H9 (cell line): ENCODE measurements at regions not wholly inside any gene's neighbourhood (a gene's known extent, or its start where the extent isn't known, plus 50 kb on each side); places are given as distances from the start of the nearest gene placed in this dataset.

Source experiments
- DNase-seq: peaks from one replicate; pipeline ENCODE4 v3.0.0-alpha.2; 2017
- H2AFZ ChIP-seq: one replicate; pipeline ENCODE4 v1.6.1; 2013; ENCODE audit warnings: mild to moderate bottlenecking, low read length, control low read depth, moderate library complexity
- H2AK5ac ChIP-seq: 2 replicates; pipeline ENCODE4 v1.6.1; 2013; ENCODE audit warnings: low read length, control low read depth, mixed read lengths; ENCODE audit not compliant: insufficient read length
- H2BK120ac ChIP-seq: one replicate; pipeline ENCODE4 v1.6.1; 2013; ENCODE audit warnings: low read depth, mild to moderate bottlenecking, low read length, control low read depth, inconsistent platforms; ENCODE audit not compliant: poor library complexity, severe bottlenecking
- H2BK12ac ChIP-seq: 2 replicates; pipeline ENCODE4 v1.6.1; 2013; ENCODE audit warnings: low read length, control low read depth, mixed read lengths, low read depth; ENCODE audit not compliant: insufficient read length
- H2BK15ac ChIP-seq: 2 replicates; pipeline ENCODE4 v1.6.1; 2013; ENCODE audit warnings: low read depth, low read length, control low read depth
- H2BK20ac ChIP-seq: one replicate; pipeline ENCODE4 v1.6.1; 2013; ENCODE audit warnings: low read depth, mild to moderate bottlenecking, low read length, control low read depth, inconsistent platforms; ENCODE audit not compliant: poor library complexity, severe bottlenecking
- H2BK5ac ChIP-seq: 2 replicates; pipeline ENCODE4 v1.6.1; 2013; ENCODE audit warnings: low read length, control low read depth, mixed read lengths; ENCODE audit not compliant: insufficient read length
- H3K14ac ChIP-seq: 2 replicates; pipeline ENCODE4 v1.6.1; 2013; ENCODE audit warnings: low read length, control low read depth; ENCODE audit not compliant: insufficient read depth
- H3K18ac ChIP-seq: 2 replicates; pipeline ENCODE4 v1.6.1; 2013; ENCODE audit warnings: low read depth, mild to moderate bottlenecking, mixed read lengths, low read length, control low read depth; ENCODE audit not compliant: insufficient read length
- H3K23ac ChIP-seq: 2 replicates; pipeline ENCODE4 v1.6.1; 2013; ENCODE audit warnings: low read length, control low read depth, mixed read lengths, low read depth; ENCODE audit not compliant: insufficient read length
- H3K23me2 ChIP-seq: 2 replicates; pipeline ENCODE4 v1.6.1; 2013; ENCODE audit warnings: low read depth, mild to moderate bottlenecking, mixed read lengths, low read length, control low read depth; ENCODE audit not compliant: insufficient read length, poor library complexity, severe bottlenecking
- H3K27ac ChIP-seq: 2 replicates; pipeline ENCODE4 v1.5.1; 2013; ENCODE audit warnings: low read length, control low read depth, mixed read lengths, low read depth; ENCODE audit not compliant: insufficient read length
- H3K27me3 ChIP-seq: 2 replicates; pipeline ENCODE4 v1.6.1; 2013; ENCODE audit warnings: low read length, control low read depth, inconsistent platforms; ENCODE audit not compliant: insufficient read depth
- H3K4ac ChIP-seq: 2 replicates; pipeline ENCODE4 v1.6.1; 2013; ENCODE audit warnings: low read depth, mild to moderate bottlenecking, control low read depth, inconsistent platforms, low read length, moderate library complexity
- H3K4me1 ChIP-seq: 2 replicates; pipeline ENCODE4 v1.6.1; 2013; ENCODE audit warnings: low read length, control low read depth, inconsistent platforms; ENCODE audit not compliant: insufficient read depth
- H3K4me2 ChIP-seq: 2 replicates; pipeline ENCODE4 v1.6.1; 2013; ENCODE audit warnings: low read length, control low read depth, mixed read lengths; ENCODE audit not compliant: insufficient read length, insufficient read depth
- H3K56ac ChIP-seq: 2 replicates; pipeline ENCODE4 v1.6.1; 2013; ENCODE audit warnings: low read depth, mild to moderate bottlenecking, mixed read lengths, low read length, control low read depth; ENCODE audit not compliant: insufficient read length
- H3K79me1 ChIP-seq: 2 replicates; pipeline ENCODE4 v1.6.1; 2013; ENCODE audit warnings: low read depth, mild to moderate bottlenecking, moderate library complexity, low read length, control low read depth, inconsistent platforms; ENCODE audit not compliant: insufficient read depth, poor library complexity, severe bottlenecking
- H3K79me2 ChIP-seq: 2 replicates; pipeline ENCODE4 v1.6.1; 2013; ENCODE audit warnings: low read length, control low read depth, inconsistent platforms; ENCODE audit not compliant: insufficient read depth
- H3K9ac ChIP-seq: 2 replicates; pipeline ENCODE4 v1.6.1; 2013; ENCODE audit warnings: low read length, control low read depth, mixed read lengths; ENCODE audit not compliant: insufficient read length; ENCODE audit errors: extremely low read depth
- H3K9me3 ChIP-seq: one replicate; pipeline ENCODE4 v1.6.1; 2013; ENCODE audit warnings: low read depth, low read length, inconsistent platforms; ENCODE audit not compliant: control insufficient read depth
- H3T11ph ChIP-seq: one replicate; pipeline ENCODE4 v1.6.1; 2013; ENCODE audit warnings: mild to moderate bottlenecking, low read length, control low read depth, inconsistent platforms
- H4K20me1 ChIP-seq: one replicate; pipeline ENCODE4 v1.6.1; 2013; ENCODE audit not compliant: control insufficient read depth, insufficient read length, insufficient read depth
- H4K5ac ChIP-seq: 2 replicates; pipeline ENCODE4 v1.6.1; 2013; ENCODE audit warnings: low read depth, mild to moderate bottlenecking, mixed read lengths, low read length, control low read depth; ENCODE audit not compliant: insufficient read length
- H4K8ac ChIP-seq: replicated peaks from 2 replicates; pipeline ENCODE4 v1.6.1; 2013; ENCODE audit warnings: low read length, control low read depth, mixed read lengths, low read depth; ENCODE audit not compliant: insufficient read length
- H4K91ac ChIP-seq: 2 replicates; pipeline ENCODE4 v1.6.1; 2013; ENCODE audit warnings: low read depth, mild to moderate bottlenecking, moderate library complexity, mixed read lengths, low read length, control low read depth; ENCODE audit not compliant: insufficient read length
- H3K27ac Mint-ChIP-seq, 3 experiments: 2 replicates in 2 of 3; 3 replicates in 1 of 3; pipeline ENCODE4 v1.8.0; 2020 to 2021; ENCODE audit warnings: mixed read lengths in 3 of 3, mild to moderate bottlenecking in 1 of 3, moderate library complexity in 1 of 3
- H3K27me3 Mint-ChIP-seq: 2 replicates; pipeline ENCODE4 v1.8.0; 2021; ENCODE audit warnings: low read depth, mild to moderate bottlenecking, moderate library complexity, mixed read lengths
- H3K36me3 Mint-ChIP-seq, 3 experiments: 2 replicates in 2 of 3; 3 replicates in 1 of 3; pipeline ENCODE4 v1.8.0; 2020 to 2021; ENCODE audit warnings: low read depth in 3 of 3, mixed read lengths in 3 of 3; ENCODE audit not compliant: insufficient read depth in 1 of 3
- H3K4me1 Mint-ChIP-seq, 2 experiments: 2 replicates each; pipeline ENCODE4 v1.8.0; 2020; ENCODE audit warnings: mixed read lengths in 2 of 2
- H3K4me3 Mint-ChIP-seq, 2 experiments: 2 replicates in 1 of 2; 3 replicates in 1 of 2; pipeline ENCODE4 v1.8.0; 2020 to 2021; ENCODE audit warnings: mild to moderate bottlenecking in 2 of 2, mixed read lengths in 2 of 2, moderate library complexity in 1 of 2
- H3K9me3 Mint-ChIP-seq, 2 experiments: 2 replicates in 1 of 2; 3 replicates in 1 of 2; pipeline ENCODE4 v1.8.0; 2020; ENCODE audit warnings: mild to moderate bottlenecking in 2 of 2, mixed read lengths in 2 of 2, moderate library complexity in 1 of 2
- CTCF ChIP-seq: fragments of 200-600 bp; sonication (generic); conservative IDR thresholded peaks from 3 replicates; pipeline ENCODE4 v1.8.0; 2021; ENCODE audit warnings: antibody characterized with exemption, mild to moderate bottlenecking
- WGBS: extraction: QIAGEN DNeasy Blood & Tissue Kit; methylation state at CpG from one replicate; pipeline ENCODE4 v1.1.7; 2013; ENCODE audit warnings: missing lambda C conversion rate, low lambda C conversion rate, mixed read lengths; ENCODE audit not compliant: insufficient read length; ENCODE audit errors: extremely low coverage; 5-methylcytosine and 5-hydroxymethylcytosine counted together

DNA sequence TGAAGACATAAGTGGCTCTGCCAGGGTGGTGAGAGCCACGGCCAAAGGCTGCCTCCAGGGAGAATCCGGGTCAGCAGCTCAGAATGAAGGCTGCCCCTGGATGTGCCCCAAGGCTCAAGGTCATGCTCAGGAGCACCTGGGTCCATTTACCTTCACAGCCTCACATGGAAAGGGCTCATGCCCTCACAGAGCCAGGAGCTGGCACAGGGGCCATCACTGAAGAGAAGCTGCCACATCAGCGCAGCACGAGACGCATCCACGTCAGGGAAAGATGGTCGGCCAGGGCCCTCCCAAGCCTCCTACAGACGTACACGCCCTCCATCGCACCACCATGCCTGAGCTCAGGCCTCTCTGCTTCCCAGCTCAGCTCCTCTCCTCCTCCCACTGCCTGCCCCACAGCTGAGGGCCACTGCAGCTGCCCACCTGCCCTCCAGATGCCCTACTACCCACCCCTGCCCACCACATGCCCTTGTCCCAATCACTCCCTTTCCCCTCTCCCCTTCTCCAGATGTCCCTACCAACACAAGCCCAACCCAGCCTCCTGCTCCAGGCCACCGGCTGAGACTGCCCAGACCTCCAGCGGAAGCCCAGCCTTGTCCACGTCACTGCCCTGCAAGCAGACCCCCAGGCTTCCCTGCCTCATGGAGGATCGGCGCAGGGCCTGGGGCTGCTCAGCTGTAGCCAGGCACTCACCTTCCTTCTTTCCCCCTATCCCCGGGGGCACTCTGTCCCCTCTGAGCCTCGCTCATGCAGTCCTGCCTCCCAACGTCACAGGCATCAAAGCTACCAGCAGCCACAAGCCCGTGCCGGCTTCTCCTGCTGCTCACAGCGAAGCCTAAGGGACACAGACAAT, 144.1 kb downstream of the SHANK2 start:
- Histone ChIP-seq H3K56ac (no peak overlapping the region), H2BK20ac (no peak overlapping the region), H2BK5ac (no peak overlapping the region), H3K14ac (no peak overlapping the region), H3K23me2 (no peaks in the 10 kb centered on the region), H3K27ac (no peak overlapping the region), H3K4me2 (no peak overlapping the region), H3K79me2 (no peaks in the 10 kb centered on the region), H3K18ac (no peak overlapping the region), H4K91ac (no peak overlapping the region), H3K4me1 (no peaks in the 10 kb centered on the region; the same call in 1 of the 2 replicates), H2BK15ac (no peak overlapping the region), H3T11ph (no peak overlapping the region), H3K79me1 (no peaks in the 10 kb centered on the region), H3K9me3 (no peaks in the 10 kb centered on the region), H2BK120ac (no peak overlapping the region), H3K27me3 (no peaks in the 10 kb centered on the region), H3K4ac (no peak overlapping the region), H2BK12ac (no peak overlapping the region), H3K23ac (no peak overlapping the region), H4K5ac (no peak overlapping the region), H4K20me1 (no peaks in the 10 kb centered on the region), H4K8ac (no peak overlapping the region), H2AK5ac (no peak overlapping the region), H3K9ac (no peak overlapping the region), H2AFZ (no peak overlapping the region)
- DNase-seq = no peak
- Mint-ChIP-seq H3K9me3 (no peaks in the 10 kb centered on the region), H3K4me1 (peaks cover 18 to 19% of the 10 kb centered on the region in 2 experiments), H3K27ac (peak overlapping the region in 2 of 3 experiments; percentile 68 to 74; a peak in 2 of 7 replicates), H3K36me3 (peaks cover 13 to 39% (median 27%) of the 10 kb centered on the region in 3 experiments), H3K27me3 (peaks cover 2% of the 10 kb centered on the region; the same call in 1 of the 2 replicates), H3K4me3 (no peak overlapping the region)
- no CpG with 5 or more reads among the region's 21 CpGs for WGBS
- no peak for TF ChIP-seq CTCF
